Suprapubic skin (tissue), 4 donors: ENCODE measurements at regions not wholly inside any gene's neighbourhood (a gene's known extent, or its start where the extent isn't known, plus 50 kb on each side); places are given as distances from the start of the nearest gene placed in this dataset.

Experiments
- DNase-seq, 2 donors: peaks; one replicate each; pipeline ENCODE4 v3.0.0-alpha.2; 2019; ENCODE audit warnings: low spot score in 2 of 2
- H3K27ac ChIP-seq: fragments of 200-600 bp; sonication (generic); one replicate; pipeline ENCODE4 v1.5.1; 2019
- H3K27me3 ChIP-seq: fragments of 200-600 bp; sonication (generic); one replicate; pipeline ENCODE4 v1.5.1; 2019
- H3K36me3 ChIP-seq: fragments of 200-600 bp; sonication (generic); one replicate; pipeline ENCODE4 v1.5.1; 2019
- H3K4me1 ChIP-seq: fragments of 200-600 bp; sonication (generic); one replicate; pipeline ENCODE4 v1.5.1; 2019
- H3K4me3 ChIP-seq: fragments of 200-600 bp; sonication (generic); one replicate; pipeline ENCODE4 v1.5.1; 2019; ENCODE audit warnings: mild to moderate bottlenecking
- H3K9me3 ChIP-seq: fragments of 200-600 bp; sonication (generic); one replicate; pipeline ENCODE4 v1.5.1; 2019
- EP300 ChIP-seq: sonication (generic); formaldehyde crosslinking; IDR thresholded peaks from one replicate; pipeline ENCODE4 v1.6.1; 2017; ENCODE audit warnings: antibody characterized with exemption
- POLR2A ChIP-seq, 2 donors: fragments of 450-650 bp; IDR thresholded peaks; one replicate each; pipeline ENCODE4 v1.6.1; 2017; ENCODE audit warnings: antibody characterized with exemption in 2 of 2, mild to moderate bottlenecking in 2 of 2, moderate library complexity in 2 of 2
- POLR2AphosphoS5 ChIP-seq, 3 donors: sonication (generic); formaldehyde crosslinking; IDR thresholded peaks; one replicate each; pipeline ENCODE4 v1.6.1; 2017; ENCODE audit warnings: antibody characterized with exemption in 3 of 3
- WGBS: methylation state at CpG from one replicate; pipeline ENCODE4 v1.1.5; 2018; 5-methylcytosine and 5-hydroxymethylcytosine counted together
- TF ChIP-seq, protein P1 (sequence below), 2 donors: fragments of 200-600 bp in 1 of 2; fragments of 450-650 bp in 1 of 2; sonication (generic) in 1 of 2; IDR thresholded peaks; one replicate each; pipeline ENCODE4 v1.5.1; 2016 to 2019; ENCODE audit warnings: antibody characterized with exemption in 2 of 2, mild to moderate bottlenecking in 1 of 2, moderate library complexity in 1 of 2

- WGBS = 84% methylated on average over 3 of the region's 3 CpGs
- Histone ChIP-seq H3K4me3 (no peak overlapping the region), H3K9me3 (no peaks in the 10 kb centered on the region), H3K27ac (no peak overlapping the region), H3K36me3 (no peaks in the 10 kb centered on the region), H3K27me3 (no peaks in the 10 kb centered on the region), H3K4me1 (no peaks in the 10 kb centered on the region)
- no peak for DNase-seq
- no peak for TF ChIP-seq EP300
- no peak for TF ChIP-seq POLR2A (IDR thresholded peaks at IDR 0.05)
- no peak for TF ChIP-seq POLR2AphosphoS5 (IDR thresholded peaks at IDR 0.05)
- TF ChIP-seq, protein P1, sequence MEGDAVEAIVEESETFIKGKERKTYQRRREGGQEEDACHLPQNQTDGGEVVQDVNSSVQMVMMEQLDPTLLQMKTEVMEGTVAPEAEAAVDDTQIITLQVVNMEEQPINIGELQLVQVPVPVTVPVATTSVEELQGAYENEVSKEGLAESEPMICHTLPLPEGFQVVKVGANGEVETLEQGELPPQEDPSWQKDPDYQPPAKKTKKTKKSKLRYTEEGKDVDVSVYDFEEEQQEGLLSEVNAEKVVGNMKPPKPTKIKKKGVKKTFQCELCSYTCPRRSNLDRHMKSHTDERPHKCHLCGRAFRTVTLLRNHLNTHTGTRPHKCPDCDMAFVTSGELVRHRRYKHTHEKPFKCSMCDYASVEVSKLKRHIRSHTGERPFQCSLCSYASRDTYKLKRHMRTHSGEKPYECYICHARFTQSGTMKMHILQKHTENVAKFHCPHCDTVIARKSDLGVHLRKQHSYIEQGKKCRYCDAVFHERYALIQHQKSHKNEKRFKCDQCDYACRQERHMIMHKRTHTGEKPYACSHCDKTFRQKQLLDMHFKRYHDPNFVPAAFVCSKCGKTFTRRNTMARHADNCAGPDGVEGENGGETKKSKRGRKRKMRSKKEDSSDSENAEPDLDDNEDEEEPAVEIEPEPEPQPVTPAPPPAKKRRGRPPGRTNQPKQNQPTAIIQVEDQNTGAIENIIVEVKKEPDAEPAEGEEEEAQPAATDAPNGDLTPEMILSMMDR (IDR thresholded peaks at IDR 0.05) = no peak
Measured at GRCh38 chr2:37425408-37425807, 81.0 kb downstream of the QPCT start.

- no peaks in the 10 kb centered on the region for H3K9me3 ChIP-seq
- no peaks in the 10 kb centered on the region for H3K4me1 ChIP-seq
- no peaks in the 10 kb centered on the region for H3K27me3 ChIP-seq
- DNase-seq = no peak
- no peak overlapping the region for H3K4me3 ChIP-seq
- no peaks in the 10 kb centered on the region for H3K36me3 ChIP-seq
- no peak overlapping the region for H3K27ac ChIP-seq
- TF ChIP-seq POLR2A (IDR thresholded peaks at IDR 0.05) (no peak), POLR2AphosphoS5 (IDR thresholded peaks at IDR 0.05) (no peak), EP300 (no peak)
- TF ChIP-seq, protein P1 (IDR thresholded peaks at IDR 0.05) = no peak
Measured at GRCh38 chr2:37427241-37427640, 82.8 kb downstream of the QPCT start.

GRCh38 chr2:37436323-37436722 is 91.9 kb downstream of the QPCT start:
- Histone ChIP-seq H3K4me1 (no peaks in the 10 kb centered on the region), H3K27ac (no peak overlapping the region), H3K4me3 (no peak overlapping the region), H3K9me3 (no peaks in the 10 kb centered on the region), H3K36me3 (no peaks in the 10 kb centered on the region), H3K27me3 (no peaks in the 10 kb centered on the region)
- TF ChIP-seq, protein P1 (IDR thresholded peaks at IDR 0.05) = no peak
- TF ChIP-seq POLR2AphosphoS5 (IDR thresholded peaks at IDR 0.05) = no peak
- TF ChIP-seq POLR2A (IDR thresholded peaks at IDR 0.05) = no peak
- no peak for TF ChIP-seq EP300
- WGBS = 92% methylated on average over 2 of the region's 2 CpGs
- DNase-seq = no peak

- Histone ChIP-seq H3K27ac (no peak overlapping the region), H3K27me3 (no peaks in the 10 kb centered on the region), H3K4me1 (no peaks in the 10 kb centered on the region), H3K4me3 (no peak overlapping the region), H3K9me3 (no peaks in the 10 kb centered on the region), H3K36me3 (no peaks in the 10 kb centered on the region)
- TF ChIP-seq POLR2AphosphoS5 (IDR thresholded peaks at IDR 0.05) (no peak), EP300 (no peak), POLR2A (IDR thresholded peaks at IDR 0.05) (no peak)
- TF ChIP-seq, protein P1 (IDR thresholded peaks at IDR 0.05) = no peak
- DNase-seq = no peak
Measured at GRCh38 chr2:37439131-37439642, 94.8 kb downstream of the QPCT start.

GRCh38 chr2:37441055-37441454 is 96.6 kb downstream of the QPCT start:
- Histone ChIP-seq H3K27ac (no peak overlapping the region), H3K4me1 (no peaks in the 10 kb centered on the region), H3K9me3 (no peaks in the 10 kb centered on the region), H3K4me3 (no peak overlapping the region), H3K27me3 (no peaks in the 10 kb centered on the region), H3K36me3 (no peaks in the 10 kb centered on the region)
- DNase-seq = no peak
- WGBS = 88% methylated on average over 1 of the region's 1 CpG
- TF ChIP-seq EP300 = no peak
- TF ChIP-seq POLR2A (IDR thresholded peaks at IDR 0.05) = no peak
- TF ChIP-seq, protein P1 (IDR thresholded peaks at IDR 0.05) = no peak
- no peak for TF ChIP-seq POLR2AphosphoS5 (IDR thresholded peaks at IDR 0.05)
